Stomach (tissue), 4 donors: ENCODE measurements at regions not wholly inside any gene's neighbourhood (a gene's known extent, or its start where the extent isn't known, plus 50 kb on each side); places are given as distances from the start of the nearest gene placed in this dataset.

Source experiments
- POLR2A ChIP-seq, 4 donors: fragments of 450-650 bp; IDR thresholded peaks; one replicate each; pipeline ENCODE4 v1.6.1; 2016; ENCODE audit warnings: antibody characterized with exemption in 4 of 4, control low read depth in 2 of 4, mild to moderate bottlenecking in 1 of 4, moderate library complexity in 1 of 4
- TF ChIP-seq, protein P1 (sequence below), 7 experiments: fragments of 450-650 bp in 4 of 7; fragments of 200-600 bp in 3 of 7; sonication (generic) in 3 of 7; IDR thresholded peaks; one replicate each; pipeline ENCODE4 v1.5.1; 2016 to 2019; ENCODE audit warnings: antibody characterized with exemption in 7 of 7, control low read depth in 2 of 7, mild to moderate bottlenecking in 1 of 7

DNA sequence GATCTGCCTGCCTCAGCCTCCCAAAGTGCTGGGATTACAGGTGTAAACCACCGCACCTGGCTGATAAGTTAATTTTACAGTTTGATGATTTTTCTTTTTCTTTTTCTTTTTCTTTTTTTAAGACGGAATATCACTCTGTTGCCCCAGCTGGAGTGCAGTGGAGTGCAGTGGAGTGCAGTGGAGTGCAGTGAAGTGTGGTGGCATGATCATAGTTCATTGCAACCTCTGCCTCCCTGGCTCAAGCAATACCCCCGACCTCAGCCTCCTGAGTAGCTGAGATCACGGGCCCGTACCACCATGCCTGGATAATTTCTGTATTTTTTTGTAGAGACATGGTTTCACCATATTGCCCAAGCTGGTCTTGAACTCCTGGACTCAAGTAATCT is 84.4 kb upstream of the CXADR start:
- TF ChIP-seq, protein P1, sequence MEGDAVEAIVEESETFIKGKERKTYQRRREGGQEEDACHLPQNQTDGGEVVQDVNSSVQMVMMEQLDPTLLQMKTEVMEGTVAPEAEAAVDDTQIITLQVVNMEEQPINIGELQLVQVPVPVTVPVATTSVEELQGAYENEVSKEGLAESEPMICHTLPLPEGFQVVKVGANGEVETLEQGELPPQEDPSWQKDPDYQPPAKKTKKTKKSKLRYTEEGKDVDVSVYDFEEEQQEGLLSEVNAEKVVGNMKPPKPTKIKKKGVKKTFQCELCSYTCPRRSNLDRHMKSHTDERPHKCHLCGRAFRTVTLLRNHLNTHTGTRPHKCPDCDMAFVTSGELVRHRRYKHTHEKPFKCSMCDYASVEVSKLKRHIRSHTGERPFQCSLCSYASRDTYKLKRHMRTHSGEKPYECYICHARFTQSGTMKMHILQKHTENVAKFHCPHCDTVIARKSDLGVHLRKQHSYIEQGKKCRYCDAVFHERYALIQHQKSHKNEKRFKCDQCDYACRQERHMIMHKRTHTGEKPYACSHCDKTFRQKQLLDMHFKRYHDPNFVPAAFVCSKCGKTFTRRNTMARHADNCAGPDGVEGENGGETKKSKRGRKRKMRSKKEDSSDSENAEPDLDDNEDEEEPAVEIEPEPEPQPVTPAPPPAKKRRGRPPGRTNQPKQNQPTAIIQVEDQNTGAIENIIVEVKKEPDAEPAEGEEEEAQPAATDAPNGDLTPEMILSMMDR (IDR thresholded peaks at IDR 0.05), result no peak
- TF ChIP-seq POLR2A (IDR thresholded peaks at IDR 0.05), result no peak
